D721Med (cell line): ENCODE measurements at regions not wholly inside any gene's neighbourhood (a gene's known extent, or its start where the extent isn't known, plus 50 kb on each side); places are given as distances from the start of the nearest gene placed in this dataset.
"Not testable (repeated sequence)": the region's sequence is repeated elsewhere in the genome, so short reads cannot be mapped to it uniquely, and the experiment has no call there.

ENCODE experiments used
- DNase-seq: peaks from one replicate; pipeline ENCODE4 v3.0.0; 2011; ENCODE audit warnings: low spot score; ENCODE audit not compliant: insufficient read length
- FAIRE-seq: peaks from 2 replicates; lab custom pipeline; 2011; peaks lifted over from hg19 to GRCh38; lab: Jason Lieb, UNC
- CTCF ChIP-seq: IDR thresholded peaks from 2 replicates; pipeline ENCODE4 v1.5.1; 2012; ENCODE audit warnings: mild to moderate bottlenecking, control low read depth; ENCODE audit not compliant: insufficient read depth; ENCODE audit errors: missing control alignments

- no peak for TF ChIP-seq CTCF
- DNase-seq (no peak), FAIRE-seq (no peak)
Measured at GRCh38 chr3:38957296-38957695, 94.4 kb downstream of the SCN11A start.

- FAIRE-seq, result no peak
- TF ChIP-seq CTCF, result no peak
- DNase-seq, result no peak
Measured at GRCh38 chr3:38952721-38953120, 99.0 kb downstream of the SCN11A start.

- not testable (repeated sequence) for DNase-seq, FAIRE-seq
Measured at GRCh38 chr3:38951167-38951566, 100.6 kb downstream of the SCN11A start.

GRCh38 chr3:38950581-38950980 lies 101.2 kb downstream of the SCN11A start:
- DNase-seq (no peak), FAIRE-seq (no peak)
- TF ChIP-seq CTCF, result no peak

- FAIRE-seq (no peak), DNase-seq (no peak)
- TF ChIP-seq CTCF, result no peak
Measured at GRCh38 chr3:38949994-38950393, 101.8 kb downstream of the SCN11A start.

- no peak for TF ChIP-seq CTCF
- DNase-seq (no peak), FAIRE-seq (no peak)
Measured at GRCh38 chr3:38940394-38940793, 111.3 kb downstream of the SCN11A start.

GRCh38 chr3:38925351-38925750 lies 109.3 kb upstream of the SCN10A start:
- TF ChIP-seq CTCF, result no peak
- DNase-seq (no peak), FAIRE-seq (no peak)

GRCh38 chr3:38916706-38917105 lies 100.7 kb upstream of the SCN10A start:
- FAIRE-seq (no peak), DNase-seq (no peak)
- TF ChIP-seq CTCF, result no peak
